ENCODE measurements at regions not wholly inside any gene's neighbourhood (a gene's known extent, or its start where the extent isn't known, plus 50 kb on each side); places are given as distances from the start of the nearest gene placed in this dataset.

GRCh38 chr4:166202991-166203390, 330.0 kb downstream of the TLL1 start:
- no peak for TF ChIP-seq EZH2 (IDR thresholded peaks at IDR 0.05)
- no peak for TF ChIP-seq CTCF (IDR thresholded peaks at IDR 0.05)
